GM10266 (cell line): ENCODE measurements at regions not wholly inside any gene's neighbourhood (a gene's known extent, or its start where the extent isn't known, plus 50 kb on each side); places are given as distances from the start of the nearest gene placed in this dataset.
"Not testable (repeated sequence)": the region's sequence is repeated elsewhere in the genome, so short reads cannot be mapped to it uniquely, and the experiment has no call there.

Source experiments
- DNase-seq: peaks from one replicate; pipeline ENCODE4 v3.0.0; 2012; ENCODE audit errors: extremely low spot score
- CTCF ChIP-seq: IDR thresholded peaks from 2 replicates; pipeline ENCODE4 v1.5.1; 2012; ENCODE audit warnings: mild to moderate bottlenecking, low read depth; ENCODE audit not compliant: control insufficient read depth, insufficient read depth; ENCODE audit errors: missing control alignments

- DNase-seq, result peak; percentile 1
- TF ChIP-seq CTCF, result peak; percentile 71
Measured at GRCh38 chrX:27336466-27337091, 126.6 kb downstream of the PPP4R3C start.

DNA sequence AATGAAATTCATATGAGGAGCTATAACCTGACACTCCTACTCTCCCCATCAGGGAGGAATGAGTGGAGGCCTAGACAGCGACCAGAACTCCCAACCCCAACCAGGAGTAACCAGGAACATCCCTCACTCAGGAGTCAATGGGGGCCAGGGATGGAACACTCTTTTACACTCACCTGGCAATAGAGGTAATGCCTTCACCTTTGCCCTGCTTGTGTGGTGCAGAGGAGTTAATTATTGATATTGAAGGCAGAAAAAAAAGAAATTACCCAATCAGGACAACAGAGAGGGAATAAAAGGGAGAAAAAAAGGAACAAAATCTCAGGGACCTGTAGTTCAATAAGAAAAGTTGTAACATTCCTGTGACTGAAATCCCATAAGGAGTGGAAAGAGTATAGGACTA lies 141.5 kb downstream of the PPP4R3C start:
- TF ChIP-seq CTCF, result no peak
- no peak for DNase-seq

GRCh38 chrX:27309406-27309805 lies 153.7 kb downstream of the PPP4R3C start:
- no peak for TF ChIP-seq CTCF
- no peak for DNase-seq

GRCh38 chrX:27307546-27307945 lies 155.6 kb downstream of the PPP4R3C start:
- TF ChIP-seq CTCF, result no peak
- no peak for DNase-seq

- not testable (repeated sequence) for DNase-seq
Measured at GRCh38 chrX:27292552-27292951, 170.6 kb downstream of the PPP4R3C start.

GRCh38 chrX:27276751-27277150 lies 186.4 kb downstream of the PPP4R3C start:
- TF ChIP-seq CTCF, result no peak
- DNase-seq, result no peak

DNA sequence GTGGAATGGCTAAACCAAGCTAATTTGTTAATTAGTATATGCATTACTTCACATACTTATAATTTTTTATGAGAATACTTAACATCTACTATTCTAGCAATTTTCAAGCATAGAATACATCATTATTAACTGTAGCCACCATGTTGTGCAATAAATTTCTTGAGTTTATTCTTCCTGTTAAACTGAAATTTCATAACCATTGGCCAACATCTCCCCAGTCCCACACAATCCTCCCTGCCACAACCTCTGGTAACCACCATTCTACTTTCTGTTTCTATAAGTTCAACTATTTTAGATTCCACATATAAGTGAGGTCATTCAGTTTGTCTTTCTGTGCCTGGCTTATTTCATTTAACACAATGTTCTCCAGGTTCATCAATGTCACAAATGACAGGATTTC lies 208.5 kb downstream of the PPP4R3C start:
- TF ChIP-seq CTCF, result no peak
- no peak for DNase-seq

DNA sequence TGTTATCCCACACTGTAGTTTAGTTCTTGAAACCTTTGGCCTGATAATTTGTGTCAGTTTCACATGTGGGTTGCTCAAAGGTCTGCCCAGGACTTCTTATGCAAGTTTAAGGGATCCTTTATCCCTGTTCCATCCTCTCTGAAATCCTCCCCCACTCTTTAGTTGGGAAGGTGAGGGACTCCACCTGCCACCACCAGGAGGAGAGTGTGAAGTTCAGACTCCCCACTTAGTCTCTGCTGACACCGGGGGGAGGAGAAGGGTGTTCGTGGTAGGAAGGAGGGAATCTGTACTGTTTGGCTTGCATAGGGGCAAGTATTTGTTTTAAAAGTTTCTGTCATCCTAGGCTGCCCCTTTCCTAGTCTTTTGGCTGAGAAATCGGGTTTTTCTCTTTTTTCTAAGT lies 211.8 kb downstream of the PPP4R3C start:
- no peak for DNase-seq
- no peak for TF ChIP-seq CTCF
